Left renal cortex interstitium (tissue), 4 donors: ENCODE measurements at regions not wholly inside any gene's neighbourhood (a gene's known extent, or its start where the extent isn't known, plus 50 kb on each side); places are given as distances from the start of the nearest gene placed in this dataset.

Experiments
- DNase-seq, 4 donors: peaks; one replicate each; pipeline ENCODE4 v3.0.0-alpha.2; 2013; ENCODE audit warnings: low read depth in 4 of 4, low spot score in 2 of 4, missing footprints in 1 of 4

DNA sequence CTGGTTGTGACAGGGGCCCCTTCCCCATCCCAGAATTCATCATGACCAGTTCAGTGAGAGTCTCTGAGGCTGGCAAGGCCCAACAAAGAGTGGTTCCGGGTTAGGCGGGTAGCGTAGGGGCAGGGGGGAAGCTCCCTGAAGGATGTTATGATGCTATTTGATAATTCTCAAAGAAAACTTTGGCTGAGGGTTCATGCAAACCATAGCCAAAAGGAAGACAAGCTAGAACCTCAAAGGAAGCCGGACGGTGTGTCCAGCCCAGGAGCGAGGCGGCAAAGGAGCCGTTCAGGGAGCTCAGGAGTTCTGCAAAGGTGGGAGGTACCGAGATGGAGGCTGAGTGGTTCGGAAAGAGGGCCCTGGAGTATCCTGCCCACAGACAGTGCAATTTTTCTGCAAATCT lies 226.8 kb upstream of the RAB6C start:
- no peak for DNase-seq

DNA sequence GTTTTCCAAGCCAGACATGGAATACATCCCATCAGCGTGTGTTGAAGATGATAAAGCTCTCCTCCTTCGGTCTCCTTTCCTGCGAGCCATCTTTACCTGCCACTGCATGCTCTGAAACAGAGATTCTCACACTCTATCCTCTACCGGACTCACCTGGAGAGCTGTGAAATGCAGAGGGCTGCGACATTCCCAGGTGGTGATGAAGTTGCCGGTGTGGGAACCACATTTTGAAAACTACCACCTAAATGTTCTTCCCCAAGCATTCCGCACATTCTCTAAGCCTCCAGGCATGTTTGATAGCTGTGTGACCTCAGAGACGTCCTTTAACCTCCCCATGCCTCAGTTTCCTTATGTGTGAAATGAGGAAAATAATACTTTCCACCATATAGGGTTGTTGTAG lies 226.2 kb upstream of the RAB6C start:
- DNase-seq = no peak

GRCh38 chr2:129754421-129754820 lies 225.0 kb upstream of the RAB6C start:
- DNase-seq = no peak

- DNase-seq = no peak
Observed at GRCh38 chr2:129754831-129755230, 224.6 kb upstream of the RAB6C start.

- no peak for DNase-seq
Observed at GRCh38 chr2:129755786-129756185, 223.7 kb upstream of the RAB6C start.

DNA sequence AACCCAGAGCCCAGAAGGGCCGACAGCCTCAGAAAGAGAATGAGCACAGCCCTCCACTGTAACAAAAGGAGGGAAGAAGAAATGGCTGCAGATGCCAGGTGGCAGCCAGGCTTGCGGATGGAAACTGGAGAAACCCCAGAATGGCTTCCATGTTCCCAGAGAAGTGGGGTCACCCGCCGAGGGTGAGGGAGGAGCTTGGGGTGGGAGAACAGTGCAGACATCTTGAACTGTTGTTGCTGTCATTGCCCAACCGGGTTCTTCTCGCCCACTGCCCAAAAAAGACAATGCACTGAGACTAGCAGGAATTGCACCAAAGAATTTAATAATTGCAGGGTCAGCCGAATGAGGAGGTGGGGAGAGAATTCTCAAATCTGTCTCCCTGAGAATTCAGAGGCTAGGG lies 223.2 kb upstream of the RAB6C start:
- no peak for DNase-seq

DNA sequence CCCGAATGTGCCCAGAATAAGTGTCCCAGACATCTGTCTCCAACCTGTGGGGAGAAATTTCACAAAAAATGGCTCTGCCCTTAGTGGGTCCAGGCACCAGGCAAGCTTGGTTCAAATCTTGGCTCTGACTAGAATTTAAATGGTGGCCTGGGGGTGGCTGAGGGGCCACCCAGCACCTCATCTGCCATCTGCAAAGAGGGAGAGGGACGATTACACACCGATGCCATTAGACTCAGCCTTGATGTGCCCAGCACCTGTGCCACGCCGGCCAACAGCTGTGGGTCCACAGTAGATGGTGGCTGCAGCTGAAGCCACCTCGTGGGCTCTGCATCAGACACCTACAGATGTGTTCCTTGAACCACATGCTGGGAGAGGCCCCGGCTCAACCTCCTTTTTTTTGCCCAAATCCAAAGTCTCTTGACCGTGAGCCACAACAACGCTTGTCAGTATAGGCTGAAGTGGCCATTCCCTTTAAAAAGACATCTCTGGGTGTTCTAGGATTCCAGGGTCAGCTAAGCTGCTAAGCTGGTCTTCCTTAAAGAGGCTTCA lies 222.0 kb upstream of the RAB6C start:
- DNase-seq = no peak

DNA sequence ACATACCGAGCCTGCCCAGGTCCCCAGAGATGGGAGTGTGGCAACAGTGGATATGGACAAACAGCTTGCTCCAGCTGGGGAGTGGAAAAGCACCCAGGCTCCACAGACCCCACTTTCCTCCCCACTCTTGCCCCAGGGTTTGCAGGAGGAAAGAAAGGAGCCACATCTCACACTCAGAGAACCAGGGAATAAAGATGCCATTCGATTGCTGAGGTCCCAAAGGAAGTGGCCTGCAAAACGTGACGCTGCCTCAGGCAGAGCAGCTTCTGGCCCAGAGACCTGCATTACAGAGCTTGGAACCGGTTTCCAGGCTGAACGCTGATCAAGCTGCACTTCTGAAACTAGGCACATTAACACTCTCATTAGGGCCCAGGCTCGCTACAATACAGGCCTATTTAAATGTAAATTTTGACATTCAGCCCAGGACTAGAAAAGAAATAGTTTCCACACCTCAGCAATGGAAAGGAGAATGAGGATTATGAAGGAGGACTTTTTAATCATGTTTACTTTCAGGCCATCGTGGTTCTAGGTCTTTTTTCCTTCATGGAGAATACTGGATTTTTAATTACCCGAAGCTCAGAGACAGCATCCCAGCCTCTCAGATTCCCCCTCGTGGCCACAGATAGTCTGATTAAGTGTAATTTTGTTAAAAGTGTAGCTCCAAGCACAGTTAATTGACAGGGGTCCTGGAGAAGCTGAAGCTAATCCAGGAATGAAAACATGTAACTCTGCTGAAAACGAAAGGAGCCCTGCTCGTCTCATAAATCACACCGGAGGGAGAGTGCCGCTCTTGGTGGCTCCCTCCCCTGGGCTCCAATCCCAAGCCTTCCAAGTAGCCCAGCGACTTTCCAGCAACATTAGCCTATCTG lies 221.3 kb upstream of the RAB6C start:
- no peak for DNase-seq

DNA sequence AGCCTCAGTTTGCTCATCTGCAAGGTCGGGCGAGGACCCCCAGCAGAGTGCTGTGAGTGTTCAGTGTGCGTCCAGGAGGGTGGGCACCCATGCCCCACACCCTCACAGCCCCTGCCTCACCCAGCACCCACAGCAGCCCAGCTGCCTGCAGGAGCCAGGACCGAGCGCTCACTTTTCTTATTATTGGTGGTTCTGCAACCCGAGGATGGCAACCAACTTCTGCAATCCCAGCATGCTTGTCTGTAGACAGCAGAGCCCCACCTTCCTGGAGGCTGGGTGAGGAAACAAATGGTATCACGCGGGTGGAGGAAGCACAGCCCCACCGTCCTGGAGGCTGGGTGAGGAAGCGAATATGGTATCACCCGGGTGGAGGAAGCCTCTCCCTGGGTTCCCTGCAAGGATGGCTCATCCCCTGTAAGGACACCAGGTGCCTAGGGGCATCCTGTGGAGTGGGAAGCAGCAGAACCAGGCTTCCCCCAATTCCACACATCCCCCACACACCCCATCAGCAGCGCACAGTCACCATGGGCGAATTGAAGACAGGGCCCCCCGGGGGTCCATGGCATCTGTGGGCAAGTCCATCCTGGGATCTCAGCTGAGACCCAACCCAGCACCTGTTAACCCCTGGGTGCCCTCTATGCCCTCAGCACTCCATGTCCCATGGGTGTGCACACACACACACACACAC lies 220.5 kb upstream of the RAB6C start:
- DNase-seq = no peak

DNA sequence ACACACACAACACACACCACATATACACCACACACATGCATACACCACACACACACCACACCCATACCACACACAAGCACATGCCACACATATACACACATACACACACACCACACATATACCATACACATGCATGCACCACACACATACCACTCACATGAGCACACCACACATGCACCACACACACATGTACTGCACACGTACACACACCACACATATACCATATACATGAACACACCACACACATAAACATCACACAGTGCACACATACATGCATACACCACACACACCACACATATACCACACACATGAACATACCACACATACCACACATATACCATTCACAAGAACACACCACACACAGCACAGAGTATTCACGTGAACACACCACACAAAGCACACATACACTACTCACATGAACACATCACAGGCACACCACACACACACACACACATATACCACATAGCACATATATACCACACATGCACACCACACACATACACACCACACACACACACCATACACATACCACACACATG lies 219.9 kb upstream of the RAB6C start:
- no peak for DNase-seq

DNA sequence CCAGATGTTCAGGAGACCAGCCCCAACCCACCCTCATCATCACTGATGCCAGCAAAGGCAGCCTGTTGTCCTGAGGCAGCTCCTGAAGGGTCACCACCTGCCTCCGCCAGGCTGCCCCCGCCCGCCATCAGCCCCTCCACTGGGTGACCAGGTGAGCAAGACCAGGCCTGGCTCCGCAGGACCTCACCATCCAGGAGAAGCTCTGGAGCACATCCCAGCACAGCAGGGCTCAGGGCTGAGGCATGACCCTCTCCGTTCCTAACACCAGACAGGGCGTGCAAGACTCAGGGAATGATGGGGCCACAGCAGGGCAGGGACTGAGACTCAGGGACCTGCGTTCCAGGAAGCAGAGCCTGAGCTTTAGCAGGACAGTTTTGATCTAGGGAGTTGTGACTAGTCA lies 218.8 kb upstream of the RAB6C start:
- DNase-seq = no peak

- no peak for DNase-seq
Observed at GRCh38 chr2:129761569-129762021, 217.9 kb upstream of the RAB6C start.

- no peak for DNase-seq
Observed at GRCh38 chr2:129762386-129763189, 216.9 kb upstream of the RAB6C start.

DNA sequence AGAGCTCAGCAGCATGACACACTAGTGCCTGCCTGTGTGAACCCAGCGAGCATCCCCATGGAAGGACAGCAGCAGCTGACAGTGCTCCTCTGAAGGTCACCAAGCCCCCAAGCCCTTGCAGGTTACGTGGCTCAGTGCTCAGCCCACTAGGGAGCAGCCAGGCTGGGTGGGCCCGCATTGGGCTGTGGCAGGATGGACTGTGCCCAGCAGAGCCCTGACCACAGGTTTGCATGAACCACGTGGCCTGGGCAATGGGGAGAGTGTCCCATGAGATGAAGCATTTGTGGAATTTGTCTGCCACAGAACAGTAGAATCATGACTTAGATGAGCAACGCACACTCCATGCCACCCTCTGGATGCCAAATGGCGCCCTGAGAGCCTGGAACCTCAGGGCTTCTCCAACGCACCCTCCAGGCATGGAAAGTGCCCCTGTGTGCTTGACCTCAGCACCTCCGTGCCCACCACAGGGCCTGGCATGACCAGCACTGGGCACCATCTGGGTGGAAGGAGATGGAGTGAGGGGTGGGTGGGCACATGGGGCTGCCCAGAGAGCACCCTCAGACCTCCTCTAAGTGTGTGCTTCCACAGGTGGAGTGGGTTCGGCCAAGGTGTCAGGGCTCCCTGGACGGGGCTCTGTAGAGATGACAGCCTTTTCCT lies 216.1 kb upstream of the RAB6C start:
- no peak for DNase-seq

GRCh38 chr2:129763966-129764365 lies 215.5 kb upstream of the RAB6C start:
- DNase-seq = no peak

GRCh38 chr2:129764376-129765325 lies 214.8 kb upstream of the RAB6C start:
- no peak for DNase-seq

GRCh38 chr2:129765326-129765677 lies 214.2 kb upstream of the RAB6C start:
- no peak for DNase-seq

DNA sequence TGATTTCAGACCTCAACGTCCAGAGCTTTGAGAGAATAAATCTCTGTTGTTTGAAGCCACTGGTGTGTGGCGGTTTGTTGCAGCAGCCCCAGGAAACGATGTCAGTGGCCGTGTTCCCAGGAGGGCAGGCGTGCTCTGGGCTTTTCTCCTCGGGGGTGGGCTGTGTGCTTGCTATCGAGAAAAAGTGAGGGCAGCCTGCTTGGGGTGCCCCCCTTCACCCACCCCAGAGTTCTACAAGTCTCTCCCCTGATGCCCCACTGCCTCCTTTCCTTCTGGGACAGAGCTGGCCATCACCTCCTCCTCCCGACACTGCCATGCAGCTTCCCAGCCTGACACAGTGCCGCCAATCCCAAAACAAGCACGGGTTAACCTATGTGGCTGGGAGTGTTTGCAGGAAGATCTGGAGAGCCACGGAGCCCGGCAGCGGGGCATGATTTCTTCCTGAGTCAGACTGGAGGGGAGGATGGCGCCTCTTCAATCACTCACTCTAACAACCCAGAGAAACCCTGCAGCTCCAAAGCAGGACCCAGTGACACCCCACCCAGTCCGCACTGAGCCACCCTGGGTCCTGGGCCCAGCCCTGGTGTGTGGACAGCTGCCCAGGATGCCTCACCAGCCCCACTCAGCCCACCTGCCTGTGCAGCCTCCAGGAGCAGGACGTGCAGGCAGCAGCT lies 213.7 kb upstream of the RAB6C start:
- no peak for DNase-seq
